H1 (cell line): ENCODE measurements at regions not wholly inside any gene's neighbourhood (a gene's known extent, or its start where the extent isn't known, plus 50 kb on each side); places are given as distances from the start of the nearest gene placed in this dataset.

Experiments used
- CTCF ChIA-PET: fragments of 300-600 bp; sonication (Branson Sonifier 250); formaldehyde crosslinking; loops from one replicate; lab custom pipeline; 2021; ENCODE audit not compliant: partially characterized antibody; lab: Charles Lee
- POLR2A ChIA-PET: fragments of 300-600 bp; sonication (Branson Sonifier 250); formaldehyde crosslinking; loops from one replicate; lab custom pipeline; 2021; ENCODE audit warnings: inconsistent platforms; ENCODE audit not compliant: partially characterized antibody; lab: Charles Lee
- DNase-seq, 2 experiments: peaks; one replicate each; pipeline versions ENCODE4 v3.0.0 to v3.0.0-alpha.2; 2010 to 2022; ENCODE audit warnings: low spot score in 2 of 2, low read depth in 1 of 2, mixed read lengths in 1 of 2
- FAIRE-seq: peaks from 2 replicates; lab custom pipeline; 2011; peaks lifted over from hg19 to GRCh38; lab: Jason Lieb, UNC
- H2AFZ ChIP-seq: 2 replicates; pipeline ENCODE4 v1.8.1; 2012; ENCODE audit warnings: low read length, inconsistent platforms
- H2AK5ac ChIP-seq: 2 replicates; pipeline ENCODE4 v1.6.1; 2013; ENCODE audit warnings: low read depth, low read length
- H2BK120ac ChIP-seq: replicated peaks from 2 replicates; pipeline ENCODE3; 2013; ENCODE audit warnings: low read depth, low read length, inconsistent platforms
- H2BK12ac ChIP-seq: 2 replicates; pipeline ENCODE4 v1.6.1; 2013; ENCODE audit warnings: low read depth, low read length
- H2BK15ac ChIP-seq: 2 replicates; pipeline ENCODE4 v1.6.1; 2013; ENCODE audit warnings: low read length
- H2BK20ac ChIP-seq: 2 replicates; pipeline ENCODE4 v1.6.1; 2013; ENCODE audit warnings: low read length
- H2BK5ac ChIP-seq: 2 replicates; pipeline ENCODE4 v1.6.1; 2013; ENCODE audit warnings: low read depth, low read length
- H3K14ac ChIP-seq: 2 replicates; pipeline ENCODE4 v1.6.1; 2013; ENCODE audit warnings: inconsistent platforms; ENCODE audit not compliant: insufficient read length
- H3K18ac ChIP-seq: 2 replicates; pipeline ENCODE4 v1.6.1; 2013; ENCODE audit warnings: low read length; ENCODE audit errors: extremely low read depth
- H3K23ac ChIP-seq: 2 replicates; pipeline ENCODE4 v1.6.1; 2013; ENCODE audit warnings: inconsistent platforms; ENCODE audit not compliant: insufficient read length
- H3K23me2 ChIP-seq: 2 replicates; pipeline ENCODE4 v1.6.1; 2013; ENCODE audit warnings: low read depth, low read length
- H3K27ac ChIP-seq: 2 replicates; pipeline ENCODE4 v1.6.1; 2011; ENCODE audit warnings: low read depth, low read length, inconsistent platforms
- H3K27me3 ChIP-seq, 4 experiments: replicated peaks in 1 of 4; 1 replicate in 1 of 4; 2 replicates in 3 of 4; pipeline versions ENCODE4 v1.6.1 to v1.8.1; 2011 to 2013; ENCODE audit warnings: low read length in 3 of 4, mild to moderate bottlenecking in 3 of 4, inconsistent platforms in 2 of 4, mixed read lengths in 2 of 4, moderate library complexity in 1 of 4; ENCODE audit not compliant: control insufficient read depth in 3 of 4, insufficient read depth in 3 of 4; ENCODE audit errors: extremely low read depth in 1 of 4
- H3K36me3 ChIP-seq, 4 experiments: 2 replicates each; pipeline versions ENCODE4 v1.6.1 to v1.8.1; 2011 to 2013; ENCODE audit warnings: mild to moderate bottlenecking in 4 of 4, low read length in 3 of 4, moderate library complexity in 2 of 4, control low read depth in 1 of 4, inconsistent platforms in 1 of 4; ENCODE audit not compliant: insufficient read depth in 4 of 4, control insufficient read depth in 2 of 4
- H3K4ac ChIP-seq: replicated peaks from 2 replicates; pipeline ENCODE3; 2013; ENCODE audit warnings: low read length, low read depth, mixed read lengths, inconsistent platforms; ENCODE audit not compliant: insufficient read length
- H3K4me1 ChIP-seq, 4 experiments: replicated peaks in 1 of 4; 1 replicate in 1 of 4; 2 replicates in 3 of 4; pipeline versions ENCODE4 v1.6.1 to v1.8.1; 2011 to 2013; ENCODE audit warnings: low read length in 3 of 4, inconsistent platforms in 2 of 4, mixed read lengths in 1 of 4; ENCODE audit not compliant: insufficient read depth in 4 of 4, control insufficient read depth in 3 of 4
- H3K4me2 ChIP-seq, 2 experiments: 2 replicates each; pipeline versions ENCODE4 v1.6.1 to v1.8.1; 2011 to 2013; ENCODE audit warnings: low read depth in 2 of 2, low read length in 2 of 2, control low read depth in 1 of 2, inconsistent platforms in 1 of 2, mild to moderate bottlenecking in 1 of 2; ENCODE audit not compliant: insufficient read depth in 1 of 2
- H3K4me3 ChIP-seq, 4 experiments: fragments of 200-600, 300-600 bp in 1 of 4; sonication (generic), shearing (Covaris generic), sonication (Bioruptor Twin) in 1 of 4; 2 replicates each; pipeline versions ENCODE4 v1.5.1 to v1.8.1; 2011 to 2016; ENCODE audit warnings: low read length in 4 of 4, low read depth in 3 of 4, control low read depth in 2 of 4, inconsistent platforms in 2 of 4, mild to moderate bottlenecking in 2 of 4, mixed read lengths in 1 of 4, moderate library complexity in 1 of 4; ENCODE audit not compliant: insufficient read depth in 2 of 4; ENCODE audit errors: extremely low read depth in 1 of 4
- H3K56ac ChIP-seq: replicated peaks from 2 replicates; pipeline ENCODE3; 2013; ENCODE audit warnings: low read depth, mild to moderate bottlenecking, mixed read lengths, low read length, inconsistent platforms; ENCODE audit not compliant: insufficient read length
- H3K79me1 ChIP-seq: 2 replicates; pipeline ENCODE4 v1.6.1; 2013; ENCODE audit warnings: low read depth, low read length, control low read depth
- H3K79me2 ChIP-seq, 2 experiments: 2 replicates each; pipeline versions ENCODE4 v1.6.1 to v1.8.1; 2012 to 2013; ENCODE audit warnings: low read length in 2 of 2, mild to moderate bottlenecking in 2 of 2, inconsistent platforms in 1 of 2; ENCODE audit not compliant: insufficient read depth in 2 of 2, control insufficient read depth in 1 of 2
- H3K9ac ChIP-seq, 4 experiments: replicated peaks in 1 of 4; 1 replicate in 1 of 4; 2 replicates in 3 of 4; pipeline versions ENCODE4 v1.6.1 to v1.8.1; 2011 to 2013; ENCODE audit warnings: low read depth in 3 of 4, low read length in 3 of 4, control low read depth in 2 of 4, mild to moderate bottlenecking in 2 of 4, moderate library complexity in 2 of 4, inconsistent platforms in 1 of 4; ENCODE audit errors: extremely low read depth in 1 of 4
- H3K9me3 ChIP-seq, 2 experiments: 2 replicates each; pipeline versions ENCODE4 v1.6.1 to v1.8.1; 2012 to 2013; ENCODE audit warnings: mild to moderate bottlenecking in 2 of 2, moderate library complexity in 2 of 2, control low read depth in 1 of 2, inconsistent platforms in 1 of 2, low read depth in 1 of 2, low read length in 1 of 2, mixed read lengths in 1 of 2; ENCODE audit not compliant: insufficient read depth in 2 of 2
- H4K20me1 ChIP-seq, 2 experiments: replicated peaks in 1 of 2; 2 replicates each; pipeline versions ENCODE3 to v1.8.1; 2011 to 2013; ENCODE audit warnings: inconsistent platforms in 2 of 2, low read length in 2 of 2, mild to moderate bottlenecking in 1 of 2; ENCODE audit not compliant: insufficient read depth in 2 of 2, control insufficient read depth in 1 of 2
- H4K5ac ChIP-seq: 2 replicates; pipeline ENCODE4 v1.6.1; 2013; ENCODE audit warnings: low read length, low read depth, mixed read lengths, inconsistent platforms; ENCODE audit not compliant: insufficient read length
- H4K8ac ChIP-seq: 2 replicates; pipeline ENCODE4 v1.8.0; 2013; ENCODE audit warnings: mild to moderate bottlenecking, moderate library complexity, low read length, inconsistent platforms; ENCODE audit not compliant: insufficient read depth; ENCODE audit errors: extremely low read depth
- H4K91ac ChIP-seq: replicated peaks from 2 replicates; pipeline ENCODE3; 2013; ENCODE audit warnings: low read length, mixed read lengths, inconsistent platforms; ENCODE audit not compliant: insufficient read length
- BRCA1 ChIP-seq: IDR thresholded peaks from 2 replicates; pipeline ENCODE4 v1.6.1; 2012; ENCODE audit warnings: low read depth, low read length, improper control_type of control experiment
- CTCF ChIP-seq, 3 experiments: IDR thresholded peaks; 1 replicate in 2 of 3; 2 replicates in 1 of 3; pipeline versions ENCODE4 v1.5.1 to v1.6.1; 2011; ENCODE audit warnings: low read length in 3 of 3, mild to moderate bottlenecking in 3 of 3, inconsistent platforms in 2 of 3, low read depth in 1 of 3, moderate library complexity in 1 of 3; ENCODE audit not compliant: insufficient read depth in 1 of 3; ENCODE audit errors: control extremely low read depth in 1 of 3
- HDAC2 ChIP-seq, 2 experiments: fragments of 300-600 bp in 1 of 2; sonication (generic) in 1 of 2; IDR thresholded peaks; 2 replicates each; pipeline ENCODE4 v1.6.1; 2011 to 2012; ENCODE audit warnings: low read depth in 2 of 2, low read length in 2 of 2, mild to moderate bottlenecking in 2 of 2, moderate library complexity in 2 of 2, borderline replicate concordance in 1 of 2, inconsistent platforms in 1 of 2
- SUZ12 ChIP-seq: fragments of 200-600 bp; sonication (generic); IDR thresholded peaks from 2 replicates; pipeline ENCODE4 v1.6.1; 2012; ENCODE audit warnings: mild to moderate bottlenecking, inconsistent platforms, low read length, moderate library complexity, mixed read lengths
- WGBS, 2 experiments: shearing (Covaris generic) in 1 of 2; methylation state at CpG; one replicate each; pipeline versions ENCODE4 v1.1.6 to v1.1.7; 2013 to 2015; ENCODE audit warnings: low lambda C conversion rate in 2 of 2, mixed read lengths in 2 of 2, inconsistent platforms in 1 of 2, low coverage in 1 of 2, missing lambda C conversion rate in 1 of 2; ENCODE audit not compliant: insufficient replicate concordance in 2 of 2, insufficient coverage in 1 of 2, insufficient read length in 1 of 2; ENCODE audit errors: extremely low coverage in 1 of 2, missing lambda C conversion rate in 1 of 2; 5-methylcytosine and 5-hydroxymethylcytosine counted together

DNA sequence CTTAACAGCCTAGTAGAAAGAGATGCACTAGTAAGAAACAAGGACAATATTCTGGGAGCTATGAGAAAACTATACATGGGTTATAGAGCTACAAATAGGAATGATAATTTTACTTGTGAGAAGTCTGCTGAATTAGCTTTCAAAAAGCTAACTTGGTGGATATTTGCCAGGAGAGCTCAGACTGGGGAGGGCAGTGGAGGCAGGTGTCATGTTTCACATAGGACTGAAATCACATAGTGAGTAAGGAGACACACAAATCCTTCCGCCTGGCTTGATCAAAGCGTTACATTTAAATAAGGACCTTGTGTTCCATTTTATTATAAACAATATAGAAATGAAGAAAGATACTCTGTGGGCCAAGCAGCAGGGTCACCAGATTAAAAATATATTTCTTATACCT, 235.0 kb downstream of the ISL1 start:
- no peak overlapping the region for H2BK20ac ChIP-seq
- FAIRE-seq, result no peak
- no peak overlapping the region for H3K27ac ChIP-seq
- H3K36me3 ChIP-seq, result no peaks in the 10 kb centered on the region
- H3K4me1 ChIP-seq, result peaks cover 0 to 6% (median 3%) of the 10 kb centered on the region in 4 experiments; a peak in 2 of 7 replicates
- TF ChIP-seq BRCA1, result no peak
- TF ChIP-seq SUZ12, result no peak
- no peak for TF ChIP-seq HDAC2 (IDR thresholded peaks at IDR 0.05; ENCODE audit: borderline replicate concordance in 1 of 2, low read depth in 2 of 2, low read length in 2 of 2)
- no peak for TF ChIP-seq CTCF (IDR thresholded peaks at IDR 0.05; ENCODE audit: control extremely low read depth in 1 of 3, insufficient read depth in 1 of 3, low read depth in 1 of 3, low read length in 3 of 3)
- TF ChIP-seq, all 59 proteins: peak for 0
- CTCF ChIA-PET, result interaction anchor here (0.7 kb wide), 1 partner anchor 1918 kb away, joined by 3 read pairs; no protein-coding TSS in a partner anchor
- no peak overlapping the region for H2BK12ac ChIP-seq
- no peak overlapping the region for H3K23ac ChIP-seq
- H4K20me1 ChIP-seq, result no peaks in the 10 kb centered on the region
- no peak overlapping the region for H3K4me2 ChIP-seq
- no peak overlapping the region for H2BK15ac ChIP-seq
- H3K9ac ChIP-seq, result no peak overlapping the region
- no peak overlapping the region for H4K8ac ChIP-seq
- H2AK5ac ChIP-seq, result no peak overlapping the region
- POLR2A ChIA-PET, result interaction anchor here (1.1 kb wide), 1 partner anchor 263 kb away, joined by 3 read pairs; no protein-coding TSS in a partner anchor
- no peak for DNase-seq
- no peak overlapping the region for H2AFZ ChIP-seq
- no peak overlapping the region for H3K4ac ChIP-seq
- no peaks in the 10 kb centered on the region for H3K9me3 ChIP-seq
- no peak overlapping the region for H2BK120ac ChIP-seq
- H3K79me2 ChIP-seq, result no peaks in the 10 kb centered on the region
- H2BK5ac ChIP-seq, result no peak overlapping the region
- no peak overlapping the region for H3K56ac ChIP-seq
- H3K18ac ChIP-seq, result no peak overlapping the region
- no peak overlapping the region for H4K91ac ChIP-seq
- H3K14ac ChIP-seq, result no peak overlapping the region
- H3K4me3 ChIP-seq, result no peak overlapping the region
- no peak overlapping the region for H4K5ac ChIP-seq
- WGBS, 2 experiments, result 93% methylated on average over 2 of the region's 2 CpGs; no CpG with 5 or more reads in 1 of the 2 experiments
- no peaks in the 10 kb centered on the region for H3K79me1 ChIP-seq
- no peaks in the 10 kb centered on the region; the same call in 1 of the 2 replicates for H3K23me2 ChIP-seq
- no peaks in the 10 kb centered on the region for H3K27me3 ChIP-seq
